GM19328 (cell line): ENCODE measurements at regions not wholly inside any gene's neighbourhood (a gene's known extent, or its start where the extent isn't known, plus 50 kb on each side); places are given as distances from the start of the nearest gene placed in this dataset.
"Not testable (repeated sequence)": the region's sequence is repeated elsewhere in the genome, so short reads cannot be mapped to it uniquely, and the experiment has no call there.

Experiments
- ATAC-seq: cut with Tn5 transposase; IDR thresholded peaks from one replicate; pipeline ENCODE4 v1.9.1; 2021; ENCODE audit warnings: mild to moderate bottlenecking, moderate library complexity; ENCODE audit not compliant: unreplicated experiment

DNA sequence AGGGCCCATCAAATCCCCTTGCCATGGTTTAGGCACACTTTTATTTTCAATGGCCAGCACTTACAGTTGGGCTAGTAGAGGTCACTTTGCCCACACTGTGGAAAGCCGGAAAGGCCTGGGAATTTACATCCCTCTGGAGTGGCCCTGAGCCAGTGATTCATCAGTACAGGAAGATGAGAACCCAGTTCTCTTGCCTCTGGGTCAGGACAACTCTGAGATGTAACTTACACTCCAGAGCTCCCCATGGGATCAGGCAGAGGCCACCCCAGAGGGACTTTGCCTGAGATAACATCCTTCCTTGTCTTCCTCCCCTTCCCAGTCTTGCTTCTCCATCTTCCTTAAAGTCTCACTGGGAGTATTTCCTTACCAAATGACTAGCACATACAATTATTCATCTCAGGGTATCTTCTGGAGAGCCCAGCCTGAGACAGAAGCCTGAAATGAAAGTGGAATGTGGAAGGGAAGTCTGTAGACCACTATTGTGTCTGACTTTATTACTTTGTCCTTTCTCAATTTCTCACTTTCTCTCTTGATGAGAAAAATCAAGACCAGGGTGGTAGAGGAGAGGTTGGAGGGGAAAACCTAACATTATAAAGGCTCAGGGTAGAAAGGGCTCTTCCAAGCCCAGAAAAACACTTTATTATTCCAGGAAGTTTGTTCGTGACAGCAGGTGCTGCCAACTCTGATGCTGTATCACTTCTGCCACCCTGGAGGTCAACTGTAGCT, 220.8 kb downstream of the ZNF621 start:
- no peak for ATAC-seq

GRCh38 chr3:40751666-40752065, 226.9 kb downstream of the ZNF621 start:
- no peak for ATAC-seq

GRCh38 chr3:40752492-40752891, 227.7 kb downstream of the ZNF621 start:
- ATAC-seq, result no peak

- no peak for ATAC-seq
These were observed 228.6 kb downstream of the ZNF621 start for GRCh38 chr3:40753291-40753770.

DNA sequence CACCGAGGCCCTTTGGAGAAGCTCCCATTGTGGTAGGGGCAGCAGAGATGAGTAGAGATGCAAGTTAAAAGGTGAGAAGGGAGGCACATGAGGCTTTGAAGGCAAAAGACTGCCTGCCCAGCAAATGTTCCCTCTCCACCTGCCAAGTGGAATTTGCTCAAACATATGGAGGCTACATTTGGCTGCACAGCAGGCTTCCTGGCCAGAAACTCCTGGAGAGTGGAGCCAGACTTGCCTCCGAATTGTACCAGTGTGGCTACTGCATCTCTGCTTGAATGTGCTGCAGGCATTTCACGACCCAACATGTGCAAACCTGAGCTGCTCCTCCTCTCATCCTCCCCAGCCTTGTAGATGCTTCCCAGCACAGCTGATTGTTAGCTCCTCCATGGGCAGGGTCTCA, 229.2 kb downstream of the ZNF621 start:
- no peak for ATAC-seq

GRCh38 chr3:40754994-40755393, 230.2 kb downstream of the ZNF621 start:
- ATAC-seq, result no peak

- no peak for ATAC-seq
These were observed 231.7 kb downstream of the ZNF621 start for GRCh38 chr3:40756500-40756899.

DNA sequence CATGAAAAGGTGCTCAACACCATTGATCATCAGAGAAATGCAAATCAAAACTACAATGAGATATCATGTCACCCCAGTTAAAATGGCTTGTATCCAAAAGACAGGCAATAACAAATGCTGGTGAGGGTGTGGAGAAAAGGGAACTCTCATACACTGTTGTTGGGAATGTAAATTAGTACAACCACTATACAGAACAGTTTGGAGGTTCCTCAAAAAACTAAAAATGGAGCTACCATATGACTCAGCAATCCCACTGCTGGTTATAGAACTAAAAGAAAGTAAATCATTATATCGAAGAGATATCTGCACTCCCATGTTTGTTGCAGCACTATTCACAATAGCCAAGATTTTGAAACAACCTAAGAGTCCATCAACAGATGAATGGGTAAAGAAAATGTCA, 238.0 kb downstream of the ZNF621 start:
- not testable (repeated sequence) for ATAC-seq

DNA sequence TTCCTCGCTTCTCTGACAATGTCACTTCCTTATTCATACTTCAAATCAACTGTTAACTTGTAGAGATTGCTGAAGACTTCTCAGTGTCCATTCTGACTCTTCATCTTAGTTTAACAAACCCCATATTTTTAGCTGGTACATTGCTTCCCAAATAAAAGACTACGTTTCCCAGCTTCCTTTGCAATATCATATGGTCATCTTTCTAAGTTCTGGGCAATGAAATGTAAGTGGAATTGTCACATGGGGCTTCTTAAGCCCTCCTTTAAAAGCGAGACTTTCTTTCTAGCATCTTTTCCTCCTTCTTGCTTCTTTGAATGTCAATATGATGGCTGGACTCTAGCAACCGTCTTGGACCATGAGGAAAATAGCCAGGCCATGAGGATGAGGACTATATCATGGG, 239.0 kb downstream of the ZNF621 start:
- no peak for ATAC-seq

- no peak for ATAC-seq
These were observed 240.0 kb downstream of the ZNF621 start for GRCh38 chr3:40764747-40765146.

DNA sequence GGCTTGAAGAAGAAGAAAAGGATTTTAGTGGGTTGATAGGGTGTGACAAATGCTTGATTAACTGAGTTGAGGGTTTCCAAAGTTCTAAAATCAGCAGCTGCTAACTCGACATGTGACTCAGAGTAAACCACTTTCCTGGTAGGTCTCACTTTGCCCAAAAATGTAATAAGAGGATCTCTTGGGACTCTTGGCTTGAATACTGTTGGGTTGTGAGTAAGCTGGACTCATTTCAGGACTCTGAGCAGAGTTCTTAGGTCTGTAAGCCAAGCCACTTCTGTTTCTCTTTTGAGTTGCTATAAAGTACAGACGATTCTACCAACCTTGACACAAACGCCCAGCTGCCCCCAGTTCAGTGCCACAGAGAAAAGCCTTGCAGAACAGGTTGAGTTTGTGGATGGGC, 241.1 kb downstream of the ZNF621 start:
- no peak for ATAC-seq

- no peak for ATAC-seq
These were observed 241.6 kb downstream of the ZNF621 start for GRCh38 chr3:40766396-40766795.

GRCh38 chr3:40768046-40768445, 243.3 kb downstream of the ZNF621 start:
- no peak for ATAC-seq

DNA sequence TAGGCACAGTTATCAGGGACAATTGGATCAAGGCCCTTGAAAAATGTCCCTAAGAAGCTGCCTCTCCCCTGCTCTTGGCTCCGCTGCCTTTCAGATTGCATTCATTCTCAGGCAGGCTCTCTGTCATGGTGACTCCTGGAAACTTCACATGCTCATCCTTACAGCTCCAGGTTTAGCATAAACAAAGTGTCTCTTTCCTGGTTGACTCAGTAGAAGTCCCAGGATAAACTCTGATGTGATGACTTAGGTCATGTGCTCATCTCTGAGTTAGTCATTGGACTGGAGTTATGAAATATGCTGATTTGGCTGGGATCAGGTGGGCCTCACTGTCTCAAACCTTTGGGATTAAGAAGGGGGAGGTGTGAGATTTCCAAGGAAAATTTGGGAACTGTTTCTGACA, 243.8 kb downstream of the ZNF621 start:
- no peak for ATAC-seq

DNA sequence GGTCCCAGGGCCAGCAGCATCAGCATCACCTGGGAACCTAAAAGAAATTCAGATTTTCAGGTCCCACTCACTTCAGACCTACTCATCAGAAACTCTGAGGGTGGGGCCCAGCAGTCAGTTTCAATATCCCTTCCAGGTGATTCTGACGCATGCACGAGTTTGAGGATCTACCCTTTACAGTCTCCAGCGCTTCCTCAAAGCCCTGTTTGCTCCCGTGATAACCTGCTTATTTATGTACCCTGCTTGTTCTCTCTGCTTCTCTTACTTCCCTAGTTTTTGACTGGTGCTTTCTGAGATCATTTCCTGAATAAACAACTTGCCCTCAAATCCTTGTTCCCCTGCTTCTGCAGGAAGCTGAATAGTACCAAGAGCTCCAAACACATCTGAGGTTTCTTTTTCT, 245.3 kb downstream of the ZNF621 start:
- ATAC-seq, result no peak

- no peak for ATAC-seq
These were observed 246.4 kb downstream of the ZNF621 start for GRCh38 chr3:40771112-40771511.

GRCh38 chr3:40779039-40779438, 254.3 kb downstream of the ZNF621 start:
- ATAC-seq, result no peak

DNA sequence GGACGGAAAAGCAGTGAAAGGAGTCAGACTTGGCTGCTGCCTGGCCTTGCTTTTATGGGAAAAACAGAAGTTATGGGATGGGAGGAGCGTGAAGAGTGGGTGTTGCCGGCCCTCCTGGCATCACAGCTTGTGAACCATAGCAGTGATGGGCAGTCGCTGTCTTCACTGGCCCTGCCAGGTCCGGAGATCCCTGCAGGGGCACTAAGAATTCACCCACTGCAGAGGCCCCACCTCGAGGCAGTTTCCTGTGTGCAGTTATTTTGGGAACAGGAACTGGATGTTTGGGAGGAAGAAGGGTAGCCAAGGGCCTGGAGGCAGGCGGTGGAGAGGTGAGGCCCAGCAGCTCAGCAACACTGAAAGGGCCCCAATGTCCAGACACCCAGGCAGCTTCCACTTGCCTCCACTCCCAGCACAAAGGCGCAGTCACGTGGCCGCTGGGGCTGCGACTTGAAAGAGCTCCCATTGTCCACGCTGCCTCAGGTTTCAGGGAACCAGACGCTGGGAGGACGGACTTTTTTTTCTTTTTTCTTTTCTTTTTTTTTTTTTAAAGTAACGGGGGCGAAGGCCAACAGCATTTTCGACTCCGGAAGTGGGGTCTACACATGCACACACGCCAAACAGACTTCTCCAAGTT, 255.6 kb downstream of the ZNF621 start:
- ATAC-seq, result no peak

- no peak for ATAC-seq
These were observed 256.2 kb downstream of the ZNF621 start for GRCh38 chr3:40780925-40781406.

DNA sequence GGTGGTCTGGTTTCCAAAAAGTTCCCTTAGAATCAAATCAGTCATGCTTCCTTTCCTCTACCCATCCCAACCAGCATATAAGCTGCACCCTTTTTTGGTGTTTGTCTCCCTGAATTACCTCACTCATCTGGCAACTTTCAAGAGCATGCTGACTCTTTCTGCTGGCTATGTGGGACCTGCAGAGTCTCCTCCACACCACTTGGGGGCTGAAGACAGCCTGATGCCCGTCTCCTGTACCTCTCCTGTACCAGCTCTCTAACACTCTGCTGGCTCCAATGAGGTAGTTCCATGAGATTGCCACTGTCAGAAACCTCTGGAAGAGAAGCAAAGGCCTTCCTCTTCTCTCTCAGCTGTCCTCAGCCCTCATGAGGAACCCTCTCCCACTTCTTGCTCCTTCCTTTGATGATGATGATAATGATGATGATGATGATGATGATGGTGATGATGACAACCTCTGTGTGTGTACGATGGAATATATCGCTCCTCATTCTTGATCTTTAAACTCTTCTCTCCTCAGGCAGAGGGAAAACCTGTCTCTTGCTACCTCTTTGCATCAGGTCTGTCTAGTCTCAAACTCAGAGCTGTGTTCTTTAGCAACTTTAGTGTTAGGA, 257.5 kb downstream of the ZNF621 start:
- no peak for ATAC-seq

- ATAC-seq, result no peak
These were observed 266.0 kb downstream of the ZNF621 start for GRCh38 chr3:40790746-40791145.

DNA sequence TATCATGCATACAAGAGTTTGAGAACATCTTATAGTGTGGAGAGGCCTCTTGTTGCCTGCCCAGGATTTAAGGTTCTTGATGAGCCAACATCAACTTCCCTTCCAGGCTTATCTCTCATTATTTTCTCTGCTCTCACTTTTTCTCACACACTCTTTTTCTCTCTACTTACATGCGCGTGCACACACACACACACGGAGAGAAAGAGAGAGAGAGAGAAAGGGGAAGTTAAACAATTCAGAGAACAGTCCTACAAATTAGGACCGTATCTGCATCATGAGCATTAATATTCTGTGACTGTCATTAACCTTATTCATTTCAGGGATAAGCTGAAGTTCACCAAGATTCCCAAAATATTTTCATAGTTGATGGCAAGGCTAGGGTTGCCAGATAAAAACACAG, 269.0 kb downstream of the ZNF621 start:
- ATAC-seq, result no peak
